PC-9 (cell line): ENCODE measurements at regions not wholly inside any gene's neighbourhood (a gene's known extent, or its start where the extent isn't known, plus 50 kb on each side); places are given as distances from the start of the nearest gene placed in this dataset.

ENCODE experiments used
- BruUV-seq: library from RNA; stranded (reverse); fragments of 400-500 nt; replicated peaks from 2 replicates; lab custom pipeline; 2021; lab: Mats Ljungman, UMichigan
- CTCF ChIA-PET: fragments of 300-600 bp; sonication (Branson Sonifier 250); formaldehyde crosslinking; loops from one replicate; lab custom pipeline; 2022; ENCODE audit warnings: antibody characterized with exemption; lab: Charles Lee
- POLR2A ChIA-PET: fragments of 300-600 bp; sonication (Branson Sonifier 250); formaldehyde crosslinking; loops from one replicate; lab custom pipeline; 2022; ENCODE audit warnings: antibody characterized with exemption; ENCODE audit not compliant: unreplicated experiment; lab: Charles Lee
- DNase-seq, 2 experiments: peaks; one replicate each; pipeline versions ENCODE4 v3.0.0 to v3.0.0-alpha.2; 2015 to 2022; ENCODE audit warnings: mixed read lengths in 1 of 2
- H2AFZ ChIP-seq: fragments of 200-600 bp; sonication (generic); 2 replicates; pipeline ENCODE4 v1.8.1; 2017; ENCODE audit warnings: antibody characterized with exemption
- H3F3A ChIP-seq: fragments of 200-600 bp; sonication (generic); 2 replicates; pipeline ENCODE4 v1.8.1; 2017; ENCODE audit warnings: antibody characterized with exemption, mild to moderate bottlenecking, low read depth; ENCODE audit not compliant: insufficient read depth
- H3K27ac ChIP-seq: fragments of 200-600 bp; sonication (generic); 2 replicates; pipeline ENCODE4 v1.6.1; 2016; ENCODE audit warnings: mixed run types
- H3K27me3 ChIP-seq: fragments of 200-600 bp; sonication (generic); 2 replicates; pipeline ENCODE4 v1.6.1; 2016; ENCODE audit warnings: low read depth, mixed run types; ENCODE audit not compliant: insufficient read depth
- H3K36me3 ChIP-seq: fragments of 200-600 bp; sonication (generic); 2 replicates; pipeline ENCODE4 v1.6.1; 2016; ENCODE audit warnings: low read depth, mixed run types
- H3K4me1 ChIP-seq: fragments of 200-600 bp; sonication (generic); replicated peaks from 2 replicates; pipeline ENCODE4 v1.6.1; 2016; ENCODE audit warnings: mixed run types; ENCODE audit not compliant: insufficient read depth
- H3K4me2 ChIP-seq: fragments of 200-600 bp; sonication (generic); 2 replicates; pipeline ENCODE4 v1.6.1; 2017; ENCODE audit warnings: mixed run types
- H3K4me3 ChIP-seq: fragments of 200-600 bp; sonication (generic); 2 replicates; pipeline ENCODE4 v1.6.1; 2016; ENCODE audit warnings: mixed run types
- H3K79me2 ChIP-seq: fragments of 200-600 bp; sonication (generic); 2 replicates; pipeline ENCODE4 v1.6.1; 2017; ENCODE audit warnings: low read depth, mixed run types
- H3K9me2 ChIP-seq: fragments of 200-600 bp; sonication (generic); 2 replicates; pipeline ENCODE4 v1.8.1; 2017; ENCODE audit warnings: mild to moderate bottlenecking; ENCODE audit not compliant: insufficient read depth
- H3K9me3 ChIP-seq: fragments of 200-600 bp; sonication (generic); 2 replicates; pipeline ENCODE4 v1.8.1; 2016; ENCODE audit warnings: low read depth; ENCODE audit not compliant: insufficient read depth
- H4K20me1 ChIP-seq: fragments of 200-600 bp; sonication (generic); 2 replicates; pipeline ENCODE4 v1.8.1; 2017; ENCODE audit not compliant: insufficient read depth
- EZH2 ChIP-seq: fragments of 200-600 bp; sonication (generic); IDR thresholded peaks from 2 replicates; pipeline ENCODE4 v1.8.0; 2017; ENCODE audit warnings: antibody characterized with exemption, low read depth
- intact Hi-C: fragments of 100-400 bp; cut with micrococcal nuclease; formaldehyde crosslinking; loops from one replicate; pipeline ENCODE4 v1.10.0; 2022; ENCODE audit not compliant: unreplicated experiment
- TF ChIP-seq, protein P1 (sequence below): fragments of 200-600 bp; sonication (generic); conservative IDR thresholded peaks from 2 replicates; pipeline ENCODE4 v1.6.1; 2017; ENCODE audit warnings: mixed run types, antibody characterized with exemption, mild to moderate bottlenecking, moderate library complexity

DNA sequence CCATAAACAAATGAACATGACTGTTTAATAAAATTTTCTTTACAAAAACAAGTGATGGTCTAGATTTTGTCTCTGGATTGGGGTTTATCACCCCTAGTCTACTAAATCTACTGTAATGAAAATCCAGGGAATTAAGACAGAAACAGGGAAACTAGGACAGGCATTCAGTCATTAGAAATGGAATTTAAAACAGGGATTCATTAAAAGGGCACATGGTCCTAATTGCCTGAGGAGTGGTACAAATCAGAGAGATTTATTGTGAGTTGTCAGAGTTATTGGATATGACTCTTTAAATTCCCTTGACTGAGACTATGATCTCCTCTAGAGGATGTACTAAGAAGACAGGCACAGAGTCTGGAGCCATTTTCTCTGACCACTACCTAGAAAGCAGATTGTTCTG lies 670.9 kb upstream of the GCFC2 start:
- Histone ChIP-seq H3K36me3 (no peaks in the 10 kb centered on the region), H2AFZ (no peak overlapping the region), H3K4me1 (no peaks in the 10 kb centered on the region), H3K4me2 (no peak overlapping the region), H3K27me3 (0 out of 2 replicates have a peak, but pooled peaks cover 3% of the 10 kb centered on the region), H3K9me2 (no peaks in the 10 kb centered on the region), H3K79me2 (no peaks in the 10 kb centered on the region), H3K4me3 (no peak overlapping the region), H3K9me3 (no peaks in the 10 kb centered on the region), H3F3A (no peaks in the 10 kb centered on the region), H3K27ac (no peak overlapping the region), H4K20me1 (no peaks in the 10 kb centered on the region; the same call in 1 of the 2 replicates)
- BruUV-seq: no TSS peak
- DNase-seq: no peak
- TF ChIP-seq, protein P1, sequence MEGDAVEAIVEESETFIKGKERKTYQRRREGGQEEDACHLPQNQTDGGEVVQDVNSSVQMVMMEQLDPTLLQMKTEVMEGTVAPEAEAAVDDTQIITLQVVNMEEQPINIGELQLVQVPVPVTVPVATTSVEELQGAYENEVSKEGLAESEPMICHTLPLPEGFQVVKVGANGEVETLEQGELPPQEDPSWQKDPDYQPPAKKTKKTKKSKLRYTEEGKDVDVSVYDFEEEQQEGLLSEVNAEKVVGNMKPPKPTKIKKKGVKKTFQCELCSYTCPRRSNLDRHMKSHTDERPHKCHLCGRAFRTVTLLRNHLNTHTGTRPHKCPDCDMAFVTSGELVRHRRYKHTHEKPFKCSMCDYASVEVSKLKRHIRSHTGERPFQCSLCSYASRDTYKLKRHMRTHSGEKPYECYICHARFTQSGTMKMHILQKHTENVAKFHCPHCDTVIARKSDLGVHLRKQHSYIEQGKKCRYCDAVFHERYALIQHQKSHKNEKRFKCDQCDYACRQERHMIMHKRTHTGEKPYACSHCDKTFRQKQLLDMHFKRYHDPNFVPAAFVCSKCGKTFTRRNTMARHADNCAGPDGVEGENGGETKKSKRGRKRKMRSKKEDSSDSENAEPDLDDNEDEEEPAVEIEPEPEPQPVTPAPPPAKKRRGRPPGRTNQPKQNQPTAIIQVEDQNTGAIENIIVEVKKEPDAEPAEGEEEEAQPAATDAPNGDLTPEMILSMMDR: no peak
- TF ChIP-seq EZH2: no peak
- CTCF ChIA-PET: no interaction called here
- POLR2A ChIA-PET: no interaction called here
- intact Hi-C loops: no loop called here

DNA sequence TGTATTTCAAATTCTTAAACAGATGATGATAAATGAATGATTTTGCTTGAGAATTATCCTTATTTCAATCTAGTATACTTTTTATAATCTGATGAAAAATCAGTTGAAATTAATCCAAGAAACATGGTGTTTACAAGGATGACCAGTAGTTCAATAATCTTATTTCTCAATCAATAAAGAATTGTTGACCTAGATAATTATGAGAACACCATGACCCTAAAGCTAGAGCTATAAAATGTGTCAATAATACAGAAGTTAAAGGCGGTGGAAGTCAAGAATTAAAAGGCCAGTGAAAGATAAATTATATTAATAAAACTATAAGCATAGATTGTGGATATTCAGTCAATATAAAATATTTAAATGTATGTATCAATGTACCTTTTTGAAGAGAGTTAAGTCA lies 667.4 kb upstream of the GCFC2 start:
- H3K9me3 ChIP-seq: no peaks in the 10 kb centered on the region
- no peaks in the 10 kb centered on the region for H3K9me2 ChIP-seq
- no peaks in the 10 kb centered on the region for H3K27me3 ChIP-seq
- DNase-seq: no peak
- no peak for TF ChIP-seq EZH2
- TF ChIP-seq, protein P1: no peak
- POLR2A ChIA-PET: no interaction called here
- H3K36me3 ChIP-seq: no peaks in the 10 kb centered on the region
- no peak overlapping the region for H3K4me3 ChIP-seq
- H3F3A ChIP-seq: no peaks in the 10 kb centered on the region
- no peaks in the 10 kb centered on the region for H3K79me2 ChIP-seq
- no TSS peak for BruUV-seq
- H2AFZ ChIP-seq: no peak overlapping the region
- CTCF ChIA-PET: no interaction called here
- H3K4me1 ChIP-seq: no peaks in the 10 kb centered on the region
- no peak overlapping the region for H3K27ac ChIP-seq
- H3K4me2 ChIP-seq: no peak overlapping the region
- intact Hi-C loops: no loop called here
- H4K20me1 ChIP-seq: no peaks in the 10 kb centered on the region; the same call in 1 of the 2 replicates

DNA sequence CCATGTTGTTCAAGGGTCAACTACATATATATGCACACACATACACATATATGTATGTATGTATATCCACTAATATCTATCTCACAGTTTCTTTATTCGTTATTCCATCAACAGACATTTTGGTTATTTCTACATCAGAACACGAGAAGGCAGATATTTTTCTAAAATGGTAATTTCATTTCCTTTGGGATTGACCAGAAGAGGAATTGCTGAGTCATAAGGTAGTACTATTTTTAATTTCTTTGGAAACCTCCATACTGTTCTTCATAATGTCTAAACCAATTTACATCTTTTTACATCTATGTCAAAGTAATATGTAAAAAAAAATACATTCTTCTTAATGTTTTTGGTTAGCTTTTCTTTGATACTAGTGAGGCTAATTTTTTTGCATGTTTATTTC lies 630.7 kb upstream of the GCFC2 start:
- no peak overlapping the region for H3K4me3 ChIP-seq
- no peak for DNase-seq
- no peak overlapping the region for H3K27ac ChIP-seq
- intact Hi-C loops: no loop called here
- no peaks in the 10 kb centered on the region for H3K27me3 ChIP-seq
- H3K9me2 ChIP-seq: no peaks in the 10 kb centered on the region
- ChIA-PET CTCF (no interaction called here), POLR2A (no interaction called here)
- no peaks in the 10 kb centered on the region for H3F3A ChIP-seq
- no peaks in the 10 kb centered on the region for H3K36me3 ChIP-seq
- no peaks in the 10 kb centered on the region; the same call in 1 of the 2 replicates for H4K20me1 ChIP-seq
- H3K9me3 ChIP-seq: no peaks in the 10 kb centered on the region
- TF ChIP-seq, protein P1: no peak
- no peak for TF ChIP-seq EZH2
- no peaks in the 10 kb centered on the region for H3K4me1 ChIP-seq
- no peak overlapping the region for H3K4me2 ChIP-seq
- no TSS peak for BruUV-seq
- no peaks in the 10 kb centered on the region for H3K79me2 ChIP-seq
- no peak overlapping the region for H2AFZ ChIP-seq
